ENCODE measurements at regions not wholly inside any gene's neighbourhood (a gene's known extent, or its start where the extent isn't known, plus 50 kb on each side); places are given as distances from the start of the nearest gene placed in this dataset.

- DNase-seq: no peak
- no peak for ATAC-seq
- intact Hi-C loops (cut with micrococcal nuclease): no loop called here
These were observed 52.5 kb upstream of the NEDD4L start for GRCh38 chr18:57991552-57991951.

- intact Hi-C loops (cut with micrococcal nuclease): no loop called here
- ATAC-seq (no peak), DNase-seq (no peak)
These were observed 54.5 kb upstream of the NEDD4L start for GRCh38 chr18:57989536-57989935.

- intact Hi-C loops (cut with micrococcal nuclease): no loop called here
- ATAC-seq (no peak), DNase-seq (no peak)
These were observed 59.4 kb upstream of the NEDD4L start for GRCh38 chr18:57984490-57985115.

GRCh38 chr18:57983965-57984364 lies 60.1 kb upstream of the NEDD4L start:
- DNase-seq (no peak), ATAC-seq (no peak)
- intact Hi-C loops (cut with micrococcal nuclease): no loop called here

GRCh38 chr18:57983472-57983871 lies 60.6 kb upstream of the NEDD4L start:
- ATAC-seq: no peak
- DNase-seq: no peak
- intact Hi-C loops (cut with micrococcal nuclease): no loop called here

- no peak for ATAC-seq
- no peak for DNase-seq
- intact Hi-C loops (cut with micrococcal nuclease): no loop called here
These were observed 61.5 kb upstream of the NEDD4L start for GRCh38 chr18:57982372-57983021.

- no peak for ATAC-seq
- DNase-seq: no peak
These were observed 62.6 kb upstream of the NEDD4L start for GRCh38 chr18:57981308-57982028.

GRCh38 chr18:57980573-57981307 lies 63.3 kb upstream of the NEDD4L start:
- no peak for ATAC-seq
- no peak for DNase-seq
- intact Hi-C loops (cut with micrococcal nuclease): no loop called here

More at GRCh38 chr18:57981308-57982028, 62.6 kb upstream of the NEDD4L start:
- intact Hi-C loops (cut with micrococcal nuclease): no loop called here

- intact Hi-C loops (cut with micrococcal nuclease): no loop called here
- DNase-seq: no peak
- no peak for ATAC-seq
These were observed 67.7 kb upstream of the NEDD4L start for GRCh38 chr18:57976230-57976773.

GRCh38 chr18:57975805-57976204 lies 68.2 kb upstream of the NEDD4L start:
- ATAC-seq (no peak), DNase-seq (no peak)
- intact Hi-C loops (cut with micrococcal nuclease): no loop called here

- intact Hi-C loops (cut with micrococcal nuclease): no loop called here
- no peak for DNase-seq
- ATAC-seq: no peak
These were observed 69.3 kb upstream of the NEDD4L start for GRCh38 chr18:57974585-57975265.

GRCh38 chr18:57973889-57974288 lies 70.1 kb upstream of the NEDD4L start:
- intact Hi-C loops (cut with micrococcal nuclease): no loop called here
- DNase-seq: no peak
- no peak for ATAC-seq

- no peak for ATAC-seq
- intact Hi-C loops (cut with micrococcal nuclease): no loop called here
- DNase-seq: no peak
These were observed 73.5 kb upstream of the NEDD4L start for GRCh38 chr18:57970356-57971095.

- DNase-seq: no peak
- intact Hi-C loops (cut with micrococcal nuclease): no loop called here
- ATAC-seq: no peak
These were observed 74.2 kb upstream of the NEDD4L start for GRCh38 chr18:57969824-57970223.

GRCh38 chr18:57965246-57965645 lies 78.8 kb upstream of the NEDD4L start:
- ATAC-seq: no peak
- DNase-seq: no peak
- intact Hi-C loops (cut with micrococcal nuclease): no loop called here

- intact Hi-C loops (cut with micrococcal nuclease): no loop called here
- DNase-seq (no peak), ATAC-seq (no peak)
These were observed 82.0 kb upstream of the NEDD4L start for GRCh38 chr18:57961876-57962505.

- no peak for ATAC-seq
- intact Hi-C loops (cut with micrococcal nuclease): no loop called here
- DNase-seq: no peak
These were observed 82.6 kb upstream of the NEDD4L start for GRCh38 chr18:57961411-57961810.

GRCh38 chr18:57959278-57959677 lies 84.7 kb upstream of the NEDD4L start:
- DNase-seq (no peak), ATAC-seq (no peak)
- intact Hi-C loops (cut with micrococcal nuclease): no loop called here
